ENCODE measurements at regions not wholly inside any gene's neighbourhood (a gene's known extent, or its start where the extent isn't known, plus 50 kb on each side); places are given as distances from the start of the nearest gene placed in this dataset.

DNA sequence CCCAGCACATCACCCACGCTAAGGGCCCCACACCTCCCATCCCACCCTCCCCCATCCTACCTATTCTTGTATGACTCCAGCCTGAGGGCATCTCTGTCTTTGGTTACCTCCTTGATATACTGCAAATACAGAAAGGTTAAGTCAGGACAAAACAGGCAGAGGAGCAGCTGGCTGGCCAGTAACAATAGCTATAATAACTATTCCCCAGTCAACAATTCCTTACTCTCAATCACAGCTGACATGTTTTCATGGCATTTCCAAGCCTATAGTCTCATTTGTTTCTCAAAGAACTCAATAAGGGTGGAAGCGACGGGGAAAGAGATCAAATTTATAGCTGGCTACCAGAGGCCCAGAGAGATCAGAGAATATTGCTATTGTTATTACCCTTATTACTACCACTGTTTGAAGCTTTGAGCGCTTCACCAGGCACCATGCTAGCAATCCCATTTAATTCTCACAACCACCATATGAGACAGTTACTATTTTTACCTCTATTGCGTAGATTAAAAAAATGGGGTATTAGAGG is 93.0 kb upstream of the C2CD4B start:
- no peak overlapping the region for H3K27ac ChIP-seq
- TF ChIP-seq POLR2AphosphoS5 (IDR thresholded peaks at IDR 0.05) = no peak
- TF ChIP-seq, protein P1, sequence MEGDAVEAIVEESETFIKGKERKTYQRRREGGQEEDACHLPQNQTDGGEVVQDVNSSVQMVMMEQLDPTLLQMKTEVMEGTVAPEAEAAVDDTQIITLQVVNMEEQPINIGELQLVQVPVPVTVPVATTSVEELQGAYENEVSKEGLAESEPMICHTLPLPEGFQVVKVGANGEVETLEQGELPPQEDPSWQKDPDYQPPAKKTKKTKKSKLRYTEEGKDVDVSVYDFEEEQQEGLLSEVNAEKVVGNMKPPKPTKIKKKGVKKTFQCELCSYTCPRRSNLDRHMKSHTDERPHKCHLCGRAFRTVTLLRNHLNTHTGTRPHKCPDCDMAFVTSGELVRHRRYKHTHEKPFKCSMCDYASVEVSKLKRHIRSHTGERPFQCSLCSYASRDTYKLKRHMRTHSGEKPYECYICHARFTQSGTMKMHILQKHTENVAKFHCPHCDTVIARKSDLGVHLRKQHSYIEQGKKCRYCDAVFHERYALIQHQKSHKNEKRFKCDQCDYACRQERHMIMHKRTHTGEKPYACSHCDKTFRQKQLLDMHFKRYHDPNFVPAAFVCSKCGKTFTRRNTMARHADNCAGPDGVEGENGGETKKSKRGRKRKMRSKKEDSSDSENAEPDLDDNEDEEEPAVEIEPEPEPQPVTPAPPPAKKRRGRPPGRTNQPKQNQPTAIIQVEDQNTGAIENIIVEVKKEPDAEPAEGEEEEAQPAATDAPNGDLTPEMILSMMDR (IDR thresholded peaks at IDR 0.05 in 8 of 11, conservative IDR thresholded peaks at IDR 0.05 in 3 of 11) = no peak
- no peak for TF ChIP-seq POLR2A (IDR thresholded peaks at IDR 0.05)
- intact Hi-C loops (cut with DNase I; ENCODE audit: low total_unique reads) = no loop called here
- no peak for DNase-seq
- 89 to 99% (median 91%) methylated on average over 5 of the region's 5 CpGs for WGBS, 5 donors
- H3K27me3 ChIP-seq (replicated peaks in 1 of 7) = peaks cover 0 to 13% (median 0%) of the 10 kb centered on the region in 7 donors
- H3K36me3 ChIP-seq = no peaks in the 10 kb centered on the region
- H3K4me3 ChIP-seq = no peak overlapping the region
- no peaks in the 10 kb centered on the region for H3K4me1 ChIP-seq
- H3K9me3 ChIP-seq = peaks cover 0 to 36% (median 26%) of the 10 kb centered on the region in 8 donors

DNA sequence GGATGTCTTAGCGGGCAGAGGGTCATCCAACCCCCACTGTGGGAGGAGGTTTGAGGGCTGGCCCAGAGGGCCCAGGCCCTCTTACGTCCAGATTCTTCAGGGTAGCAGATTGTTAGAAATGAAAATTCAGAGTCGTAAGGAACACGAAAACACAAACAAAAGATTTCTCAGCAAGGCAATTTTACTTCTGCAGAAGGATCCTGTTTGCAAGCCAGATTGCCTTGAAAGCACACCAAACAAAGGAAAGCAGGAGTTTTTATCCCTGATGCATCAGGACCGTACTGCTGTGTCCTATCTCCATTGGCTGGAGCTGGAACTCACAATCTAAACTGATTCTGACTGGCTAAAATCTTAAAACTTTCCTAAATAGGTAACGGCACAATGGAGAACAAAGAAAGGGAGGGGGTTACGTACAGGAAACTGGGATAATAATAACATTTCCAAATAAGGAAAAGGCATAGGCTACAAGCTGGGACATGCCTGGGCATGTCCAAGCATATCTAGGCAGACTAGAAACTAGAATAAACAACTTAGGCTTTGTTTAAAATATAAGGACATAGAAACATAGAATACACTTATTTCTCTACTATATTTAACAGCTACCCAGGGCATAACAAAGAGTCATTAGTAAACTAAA is 97.3 kb upstream of the C2CD4B start:
- no peak overlapping the region for H3K27ac ChIP-seq
- 86 to 94% (median 89%) methylated on average over 7 of the region's 7 CpGs for WGBS, 5 donors
- intact Hi-C loops (cut with DNase I; ENCODE audit: low total_unique reads) = no loop called here

DNA sequence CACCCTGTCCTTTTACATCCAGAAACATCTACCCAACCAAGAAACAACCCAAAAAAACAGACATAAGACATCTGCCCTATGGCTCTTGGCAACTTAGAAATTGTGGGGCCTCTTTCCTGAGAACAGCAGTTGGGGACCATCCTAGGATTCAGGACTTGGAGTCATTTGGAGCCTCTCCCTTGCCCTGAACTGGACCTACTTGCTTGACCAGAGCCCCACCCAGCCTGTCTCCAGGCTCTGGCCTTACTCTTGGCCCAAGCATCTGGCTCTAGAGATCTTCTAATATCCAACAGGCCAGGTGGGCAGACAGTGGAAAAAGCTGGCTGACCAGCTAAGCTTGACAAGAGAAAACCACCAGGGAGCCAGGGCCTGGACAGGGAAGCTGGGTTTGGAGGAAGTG is 99.1 kb upstream of the C2CD4B start:
- TF ChIP-seq POLR2A (IDR thresholded peaks at IDR 0.05) = no peak
- TF ChIP-seq, protein P1 (IDR thresholded peaks at IDR 0.05 in 8 of 11, conservative IDR thresholded peaks at IDR 0.05 in 3 of 11) = no peak
- no peak for TF ChIP-seq POLR2AphosphoS5 (IDR thresholded peaks at IDR 0.05)
- intact Hi-C loops (cut with DNase I; ENCODE audit: low total_unique reads) = no loop called here
- H3K27ac ChIP-seq = no peak overlapping the region
- H3K9me3 ChIP-seq = peaks cover 1 to 98% (median 67%) of the 10 kb centered on the region in 8 donors
- no peaks in the 10 kb centered on the region for H3K36me3 ChIP-seq
- DNase-seq = no peak
- no peak overlapping the region for H3K4me3 ChIP-seq
- no peaks in the 10 kb centered on the region for H3K27me3 ChIP-seq (replicated peaks in 1 of 7)
- H3K4me1 ChIP-seq = no peaks in the 10 kb centered on the region

More for the DNA sequence above, 97.3 kb upstream of the C2CD4B start:
- H3K4me3 ChIP-seq = no peak overlapping the region
- DNase-seq = no peak
- no peaks in the 10 kb centered on the region for H3K36me3 ChIP-seq
- no peaks in the 10 kb centered on the region for H3K4me1 ChIP-seq
- H3K27me3 ChIP-seq (replicated peaks in 1 of 7) = no peaks in the 10 kb centered on the region
- TF ChIP-seq POLR2A (IDR thresholded peaks at IDR 0.05) (no peak), POLR2AphosphoS5 (IDR thresholded peaks at IDR 0.05) (no peak)
- TF ChIP-seq, protein P1 (IDR thresholded peaks at IDR 0.05 in 8 of 11, conservative IDR thresholded peaks at IDR 0.05 in 3 of 11) = no peak
- peaks cover 0 to 80% (median 49%) of the 10 kb centered on the region in 8 donors for H3K9me3 ChIP-seq

DNA sequence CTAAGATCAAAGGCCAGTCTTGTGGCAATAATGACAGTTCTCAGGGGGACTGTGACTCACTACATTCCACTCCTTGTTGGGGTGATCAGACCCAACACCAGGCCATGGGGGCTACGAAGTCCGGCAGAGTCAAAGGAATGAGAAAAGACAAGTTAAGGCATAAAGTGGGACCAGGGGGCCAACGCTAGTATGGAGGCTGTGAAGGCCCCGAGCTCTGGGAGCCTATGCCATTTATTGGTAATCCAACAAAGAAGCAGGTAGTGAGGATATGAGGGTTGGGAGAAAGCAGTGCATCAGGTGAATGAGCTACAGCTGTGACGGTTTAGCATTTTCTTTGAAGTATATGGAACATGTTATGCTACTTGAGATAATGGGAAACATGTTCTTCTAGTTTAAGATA is 104.4 kb upstream of the C2CD4B start:
- no peaks in the 10 kb centered on the region for H3K27me3 ChIP-seq (replicated peaks in 1 of 7)
- H3K4me1 ChIP-seq = no peaks in the 10 kb centered on the region
- TF ChIP-seq POLR2AphosphoS5 (IDR thresholded peaks at IDR 0.05) = no peak
- TF ChIP-seq, protein P1 (IDR thresholded peaks at IDR 0.05 in 8 of 11, conservative IDR thresholded peaks at IDR 0.05 in 3 of 11) = no peak
- no peak for TF ChIP-seq POLR2A (IDR thresholded peaks at IDR 0.05)
- peaks cover 10 to 82% (median 57%) of the 10 kb centered on the region in 8 donors for H3K9me3 ChIP-seq
- no peak overlapping the region for H3K27ac ChIP-seq
- 84 to 94% (median 89%) methylated on average over 5 of the region's 5 CpGs for WGBS, 5 donors
- H3K4me3 ChIP-seq = no peak overlapping the region
- intact Hi-C loops (cut with DNase I; ENCODE audit: low total_unique reads) = no loop called here
- no peaks in the 10 kb centered on the region for H3K36me3 ChIP-seq
- no peak for DNase-seq
